Heart left ventricle (tissue), 16 donors: ENCODE measurements at regions not wholly inside any gene's neighbourhood (a gene's known extent, or its start where the extent isn't known, plus 50 kb on each side); places are given as distances from the start of the nearest gene placed in this dataset.

Experiments used
- ATAC-seq, 4 donors: fragments of 200-7000 bp; cut with Tn5 transposase; one replicate each; pipeline ENCODE4 v1.9.1; 2020 to 2022; ENCODE audit warnings: moderate library complexity in 4 of 4, mild to moderate bottlenecking in 3 of 4, moderate number of reproducible peaks in 1 of 4
- DNase-seq, 5 donors: peaks; one replicate each; pipeline ENCODE4 v3.0.0-alpha.2; 2020
- H3K27ac ChIP-seq, 12 donors: fragments of 200-600 bp; sonication (generic) in 4 of 12; one replicate each; pipeline versions ENCODE4 v1.5.0 to v1.8.0; 2016 to 2022; ENCODE audit warnings: mild to moderate bottlenecking in 2 of 12
- H3K27me3 ChIP-seq, 9 donors: fragments of 200-600 bp; sonication (generic) in 2 of 9; one replicate each; pipeline versions ENCODE4 v1.5.1 to v1.8.0; 2016 to 2022; ENCODE audit warnings: mild to moderate bottlenecking in 3 of 9
- H3K36me3 ChIP-seq, 9 donors: fragments of 200-600 bp; sonication (generic) in 2 of 9; one replicate each; pipeline versions ENCODE4 v1.5.0 to v1.8.0; 2018 to 2022; ENCODE audit warnings: mild to moderate bottlenecking in 2 of 9
- H3K4me1 ChIP-seq, 12 donors: fragments of 200-600 bp; sonication (generic) in 4 of 12; one replicate each; pipeline versions ENCODE4 v1.5.0 to v1.8.0; 2016 to 2022; ENCODE audit warnings: mild to moderate bottlenecking in 3 of 12
- H3K4me3 ChIP-seq, 12 donors: fragments of 200-600 bp; sonication (generic) in 4 of 12; one replicate each; pipeline versions ENCODE4 v1.5.0 to v1.8.0; 2017 to 2022; ENCODE audit warnings: mild to moderate bottlenecking in 9 of 12, moderate library complexity in 4 of 12
- H3K9me3 ChIP-seq, 12 donors: fragments of 200-600 bp; sonication (generic) in 4 of 12; one replicate each; pipeline versions ENCODE4 v1.5.0 to v1.8.0; 2016 to 2022; ENCODE audit warnings: mild to moderate bottlenecking in 1 of 12
- POLR2A ChIP-seq, 2 donors: fragments of 450-650 bp; IDR thresholded peaks; one replicate each; pipeline ENCODE4 v1.6.1; 2017; ENCODE audit warnings: antibody characterized with exemption in 2 of 2, mild to moderate bottlenecking in 2 of 2, moderate library complexity in 2 of 2
- WGBS, 4 donors: extraction: QIAGEN DNeasy Blood & Tissue Kit in 2 of 4; methylation state at CpG; one replicate each; pipeline versions ENCODE4 v1.1.5 to v1.1.7; 2013 to 2018; 5-methylcytosine and 5-hydroxymethylcytosine counted together
- intact Hi-C, 10 donors: fragments of 100-400 bp; cut with DNase I; formaldehyde crosslinking; loops; one replicate each; pipeline versions ENCODE4 v1.11.1 to v1.14.2; 2022
- TF ChIP-seq, protein P1 (sequence below), 12 donors: fragments of 200-600 bp; sonication (generic) in 4 of 12; IDR thresholded peaks; one replicate each; pipeline versions ENCODE4 v1.5.0 to v1.8.0; 2018 to 2022; ENCODE audit warnings: antibody characterized with exemption in 12 of 12, mild to moderate bottlenecking in 5 of 12
- donor health status: ischemic (EF 13 %, LVEDD 7.1; RV severe dilation, severe dysfunction).
- donor health status: healthy with polysubstance abuse.
- donor health status: DM: no; HTN: yes; CAD: no.
- donor health status: DM: no; HTN: no; CAD: no.
- donor health status: ischemic (EF 25% LVEDD 6.9; RV normal size, moderate dysfunction).
- donor health status: ischemic (EF 25% LVEDD 5.7; RV mildly dilated, moderate dysfunction).
- donor health status: healthy.
- donor health status: DM: yes; HTN: yes; CAD: no.
- donor health status: ischemic (EF 35%, LVEDD 5.7; RV mildly dilated, moderate dysfunction).
- donor health status: nonischemic (EF 11% LVEDD 7.7; RV severe dilation, severe dysfunction).
- donor health status: DM: yes; HTN: yes; CAD: no.
- donor health status: PGD.
- donor health status: ischemic (EF 29% LVEDD 5.4; RV normal size, mild dysfunction).
- donor health status: nonischemic (EF 23%, LVEDD 6.1; RV moderate dilation, normal function).

DNA sequence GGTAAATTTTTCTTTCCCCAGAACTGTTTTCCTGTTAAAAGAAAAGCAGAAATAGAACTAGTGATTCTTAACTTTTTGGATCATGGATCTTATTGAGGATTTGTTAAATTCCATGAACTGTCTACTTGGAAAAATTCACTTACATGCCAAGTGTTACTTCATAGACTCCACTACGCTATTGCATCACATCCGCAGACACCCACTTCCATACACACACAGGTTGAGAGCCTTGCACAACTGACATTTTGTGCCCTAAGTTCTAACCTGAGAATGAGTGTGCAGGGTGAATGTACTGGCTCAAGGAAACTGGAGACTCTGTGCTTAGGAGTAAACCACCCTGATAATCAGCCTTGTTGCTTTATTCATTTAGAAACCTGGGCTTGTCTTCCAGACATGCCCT lies 250.5 kb upstream of the EDA2R start:
- ATAC-seq (no peak), DNase-seq (no peak)
- Histone ChIP-seq H3K9me3 (no peaks in the 10 kb centered on the region), H3K36me3 (no peaks in the 10 kb centered on the region), H3K27ac (no peak overlapping the region), H3K27me3 (peaks cover 0 to 10% (median 0%) of the 10 kb centered on the region in 9 donors), H3K4me1 (no peaks in the 10 kb centered on the region), H3K4me3 (no peak overlapping the region)
- 74 to 94% (median 89%) methylated on average over 2 of the region's 2 CpGs for WGBS, 4 donors
- intact Hi-C loops, result no loop called here
- TF ChIP-seq, protein P1, sequence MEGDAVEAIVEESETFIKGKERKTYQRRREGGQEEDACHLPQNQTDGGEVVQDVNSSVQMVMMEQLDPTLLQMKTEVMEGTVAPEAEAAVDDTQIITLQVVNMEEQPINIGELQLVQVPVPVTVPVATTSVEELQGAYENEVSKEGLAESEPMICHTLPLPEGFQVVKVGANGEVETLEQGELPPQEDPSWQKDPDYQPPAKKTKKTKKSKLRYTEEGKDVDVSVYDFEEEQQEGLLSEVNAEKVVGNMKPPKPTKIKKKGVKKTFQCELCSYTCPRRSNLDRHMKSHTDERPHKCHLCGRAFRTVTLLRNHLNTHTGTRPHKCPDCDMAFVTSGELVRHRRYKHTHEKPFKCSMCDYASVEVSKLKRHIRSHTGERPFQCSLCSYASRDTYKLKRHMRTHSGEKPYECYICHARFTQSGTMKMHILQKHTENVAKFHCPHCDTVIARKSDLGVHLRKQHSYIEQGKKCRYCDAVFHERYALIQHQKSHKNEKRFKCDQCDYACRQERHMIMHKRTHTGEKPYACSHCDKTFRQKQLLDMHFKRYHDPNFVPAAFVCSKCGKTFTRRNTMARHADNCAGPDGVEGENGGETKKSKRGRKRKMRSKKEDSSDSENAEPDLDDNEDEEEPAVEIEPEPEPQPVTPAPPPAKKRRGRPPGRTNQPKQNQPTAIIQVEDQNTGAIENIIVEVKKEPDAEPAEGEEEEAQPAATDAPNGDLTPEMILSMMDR (IDR thresholded peaks at IDR 0.05), result no peak
- no peak for TF ChIP-seq POLR2A (IDR thresholded peaks at IDR 0.05)

DNA sequence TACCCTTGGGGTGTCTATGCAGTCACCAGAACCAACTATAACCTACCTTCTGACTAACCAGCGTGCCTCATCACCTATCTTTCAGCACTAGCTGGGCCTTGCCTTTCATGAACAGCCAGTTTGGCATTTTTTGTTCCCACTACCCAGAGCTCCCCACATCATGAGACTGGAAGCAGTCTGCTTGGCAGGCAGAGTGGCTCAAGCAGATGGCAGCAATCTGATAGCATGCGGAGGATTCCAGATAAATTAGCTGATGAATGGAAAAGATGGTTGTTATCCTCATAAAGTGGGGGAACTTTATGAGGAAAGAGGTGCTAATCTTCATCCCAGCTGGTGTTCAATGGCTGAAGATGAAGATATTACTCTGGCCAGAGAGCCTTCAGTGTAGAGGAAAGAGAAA lies 243.2 kb upstream of the EDA2R start:
- ATAC-seq (no peak), DNase-seq (no peak)
- Histone ChIP-seq H3K27ac (no peak overlapping the region), H3K4me1 (no peaks in the 10 kb centered on the region), H3K36me3 (no peaks in the 10 kb centered on the region), H3K4me3 (no peak overlapping the region), H3K27me3 (no peaks in the 10 kb centered on the region), H3K9me3 (no peaks in the 10 kb centered on the region)
- TF ChIP-seq, protein P1 (IDR thresholded peaks at IDR 0.05), result no peak
- no peak for TF ChIP-seq POLR2A (IDR thresholded peaks at IDR 0.05)
- intact Hi-C loops, result no loop called here
- WGBS, 4 donors, result 64 to 78% (median 74%) methylated on average over 2 of the region's 2 CpGs

DNA sequence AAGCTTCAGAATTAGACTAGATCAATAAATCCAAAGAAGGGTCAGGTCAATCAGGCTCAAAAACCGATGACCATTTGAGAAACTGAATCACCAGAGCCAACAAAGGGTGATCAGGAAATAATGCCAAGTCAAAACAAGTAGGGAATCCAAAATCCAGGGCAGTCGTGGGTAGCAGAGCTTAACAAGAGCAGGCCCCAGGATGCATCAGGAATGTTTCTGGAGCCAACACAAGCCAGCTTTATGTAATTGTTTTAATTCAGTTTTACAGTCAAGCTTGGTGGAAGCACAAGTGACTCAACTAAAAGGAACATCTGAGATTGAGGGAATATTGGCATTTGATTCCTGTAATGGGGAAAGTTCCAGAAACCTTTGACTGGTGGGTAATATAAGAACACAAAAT lies 237.9 kb upstream of the EDA2R start:
- no peak for TF ChIP-seq POLR2A (IDR thresholded peaks at IDR 0.05)
- TF ChIP-seq, protein P1 (IDR thresholded peaks at IDR 0.05), result no peak
- no peaks in the 10 kb centered on the region for H3K9me3 ChIP-seq
- no peak overlapping the region for H3K27ac ChIP-seq
- H3K27me3 ChIP-seq, result peaks cover 0 to 6% (median 0%) of the 10 kb centered on the region in 9 donors
- H3K4me3 ChIP-seq, result no peak overlapping the region
- intact Hi-C loops, result no loop called here
- DNase-seq, result no peak
- H3K4me1 ChIP-seq, result no peaks in the 10 kb centered on the region
- no peak for ATAC-seq
- 16 to 42% (median 28%) methylated on average over 2 of the region's 2 CpGs for WGBS, 4 donors
- H3K36me3 ChIP-seq, result no peaks in the 10 kb centered on the region

DNA sequence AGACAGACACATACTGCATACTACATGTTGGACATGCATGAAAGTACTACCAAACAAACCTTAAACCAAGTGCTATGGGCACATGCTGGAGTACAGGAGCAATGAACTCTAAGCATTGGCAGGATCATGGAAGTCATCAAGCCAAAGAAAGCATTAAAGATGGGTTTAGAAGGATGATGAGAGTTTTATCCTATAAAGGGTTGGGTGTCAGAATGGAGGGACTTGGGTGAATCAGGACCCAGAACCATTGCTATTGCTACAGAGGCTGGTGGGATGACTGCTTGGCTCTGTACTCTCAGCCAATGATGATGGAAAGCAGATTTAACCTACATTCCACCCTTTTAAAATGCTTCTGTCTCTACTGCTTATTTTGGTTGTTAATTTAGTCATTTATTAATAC lies 233.9 kb upstream of the EDA2R start:
- H3K4me3 ChIP-seq, result no peak overlapping the region
- intact Hi-C loops, result no loop called here
- ATAC-seq (no peak), DNase-seq (no peak)
- no peaks in the 10 kb centered on the region for H3K36me3 ChIP-seq
- peaks cover 0 to 6% (median 0%) of the 10 kb centered on the region in 9 donors for H3K27me3 ChIP-seq
- H3K27ac ChIP-seq, result no peak overlapping the region
- no peaks in the 10 kb centered on the region for H3K9me3 ChIP-seq
- no peak for TF ChIP-seq POLR2A (IDR thresholded peaks at IDR 0.05)
- TF ChIP-seq, protein P1 (IDR thresholded peaks at IDR 0.05), result no peak
- no peaks in the 10 kb centered on the region for H3K4me1 ChIP-seq
